ENCODE measurements at regions not wholly inside any gene's neighbourhood (a gene's known extent, or its start where the extent isn't known, plus 50 kb on each side); places are given as distances from the start of the nearest gene placed in this dataset.

DNA sequence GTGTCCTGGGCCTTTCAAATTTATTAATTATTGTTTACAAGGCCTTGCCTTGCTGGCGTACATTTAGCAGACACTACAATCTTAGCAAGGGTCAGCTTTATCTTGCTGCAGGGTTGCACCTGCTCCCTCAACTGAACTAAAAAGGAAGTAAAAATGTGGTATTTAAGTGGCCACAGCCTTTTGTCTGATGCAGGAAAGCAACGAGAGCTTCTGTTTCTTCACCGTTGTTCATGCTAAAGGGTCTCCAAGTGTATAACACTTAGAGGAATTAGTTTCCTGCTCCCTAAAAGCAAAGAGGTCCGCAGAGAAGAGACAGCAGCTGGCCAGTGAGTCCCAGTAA, 62.8 kb upstream of the EGLN3 start:
- TF ChIP-seq, protein P1, sequence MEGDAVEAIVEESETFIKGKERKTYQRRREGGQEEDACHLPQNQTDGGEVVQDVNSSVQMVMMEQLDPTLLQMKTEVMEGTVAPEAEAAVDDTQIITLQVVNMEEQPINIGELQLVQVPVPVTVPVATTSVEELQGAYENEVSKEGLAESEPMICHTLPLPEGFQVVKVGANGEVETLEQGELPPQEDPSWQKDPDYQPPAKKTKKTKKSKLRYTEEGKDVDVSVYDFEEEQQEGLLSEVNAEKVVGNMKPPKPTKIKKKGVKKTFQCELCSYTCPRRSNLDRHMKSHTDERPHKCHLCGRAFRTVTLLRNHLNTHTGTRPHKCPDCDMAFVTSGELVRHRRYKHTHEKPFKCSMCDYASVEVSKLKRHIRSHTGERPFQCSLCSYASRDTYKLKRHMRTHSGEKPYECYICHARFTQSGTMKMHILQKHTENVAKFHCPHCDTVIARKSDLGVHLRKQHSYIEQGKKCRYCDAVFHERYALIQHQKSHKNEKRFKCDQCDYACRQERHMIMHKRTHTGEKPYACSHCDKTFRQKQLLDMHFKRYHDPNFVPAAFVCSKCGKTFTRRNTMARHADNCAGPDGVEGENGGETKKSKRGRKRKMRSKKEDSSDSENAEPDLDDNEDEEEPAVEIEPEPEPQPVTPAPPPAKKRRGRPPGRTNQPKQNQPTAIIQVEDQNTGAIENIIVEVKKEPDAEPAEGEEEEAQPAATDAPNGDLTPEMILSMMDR (IDR thresholded peaks at IDR 0.05; ENCODE audit: borderline replicate concordance), result no peak
- intact Hi-C loops (cut with micrococcal nuclease), result no loop called here
- Histone ChIP-seq H3K9me3 (replicated peaks) (no peaks in the 10 kb centered on the region), H3K27ac (replicated peaks) (no peak overlapping the region), H3K27me3 (ENCODE audit: low read depth) (no peaks in the 10 kb centered on the region), H3K4me3 (no peak overlapping the region), H3K4me1 (no peaks in the 10 kb centered on the region), H3K36me3 (no peaks in the 10 kb centered on the region)
- DNase-seq, result no peak

DNA sequence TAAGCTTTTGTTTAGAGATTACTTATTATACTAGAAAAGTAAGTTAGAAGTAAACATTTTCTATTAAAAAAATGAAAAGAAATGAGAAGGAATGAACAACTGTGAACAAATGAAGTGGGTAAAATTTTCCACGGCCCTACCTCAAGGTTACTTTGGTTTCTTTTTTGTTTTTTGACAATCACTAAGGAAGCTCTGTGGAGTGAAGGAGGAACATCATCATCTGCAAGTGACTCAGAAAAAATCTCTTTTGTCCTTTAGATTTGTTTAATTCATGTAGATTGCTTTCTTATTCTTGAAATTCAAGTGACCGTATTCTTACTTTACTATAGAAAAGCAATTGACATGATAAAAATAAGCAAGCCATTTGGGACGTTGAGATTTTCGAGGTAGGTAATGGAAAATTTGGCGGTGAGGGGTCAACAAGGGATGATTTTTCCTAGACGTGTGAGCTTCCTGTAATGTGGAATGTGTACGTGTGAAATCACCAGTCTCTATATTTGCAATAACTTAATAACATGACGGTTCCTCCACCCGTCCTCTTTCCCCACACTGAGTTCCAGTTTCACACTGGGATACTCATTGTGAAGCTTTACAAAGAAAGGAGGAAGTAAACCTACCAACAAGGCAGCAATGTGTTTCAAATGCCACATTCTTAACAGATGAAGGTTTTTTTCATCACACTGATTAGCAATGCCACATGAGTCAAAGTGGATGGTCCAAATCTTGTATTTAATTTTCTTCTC, 62.3 kb upstream of the EGLN3 start:
- intact Hi-C loops (cut with micrococcal nuclease), result no loop called here
- no peaks in the 10 kb centered on the region for H3K9me3 ChIP-seq (replicated peaks)
- H3K4me1 ChIP-seq, result no peaks in the 10 kb centered on the region
- no peak overlapping the region for H3K27ac ChIP-seq (replicated peaks)
- H3K27me3 ChIP-seq (ENCODE audit: low read depth), result no peaks in the 10 kb centered on the region
- TF ChIP-seq, protein P1 (IDR thresholded peaks at IDR 0.05; ENCODE audit: borderline replicate concordance), result no peak
- no peak overlapping the region for H3K4me3 ChIP-seq
- no peak for DNase-seq
- H3K36me3 ChIP-seq, result no peaks in the 10 kb centered on the region

DNA sequence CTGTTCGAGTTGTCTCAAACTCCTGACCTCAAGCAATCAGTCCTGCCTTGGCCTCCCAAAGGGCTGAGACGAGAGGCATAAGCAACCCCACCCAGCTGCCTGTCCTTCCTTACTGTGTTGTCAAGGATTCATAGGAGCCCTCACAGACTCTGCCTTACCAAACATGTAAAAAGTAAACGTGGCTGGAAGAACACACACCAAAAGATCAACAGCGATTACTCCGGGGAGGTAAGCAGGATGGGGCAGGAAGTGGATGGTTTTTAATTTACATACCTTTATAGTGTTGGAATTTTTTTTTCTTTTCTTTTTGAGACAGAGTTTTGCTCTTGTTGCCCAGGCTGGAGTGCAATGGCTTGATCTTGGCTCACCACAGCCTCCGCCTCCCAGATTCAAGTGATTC, 61.5 kb upstream of the EGLN3 start:
- no peaks in the 10 kb centered on the region for H3K36me3 ChIP-seq
- no peak overlapping the region for H3K4me3 ChIP-seq
- H3K4me1 ChIP-seq, result no peaks in the 10 kb centered on the region
- H3K9me3 ChIP-seq (replicated peaks), result no peaks in the 10 kb centered on the region
- TF ChIP-seq, protein P1 (IDR thresholded peaks at IDR 0.05; ENCODE audit: borderline replicate concordance), result no peak
- intact Hi-C loops (cut with micrococcal nuclease), result no loop called here
- H3K27me3 ChIP-seq (ENCODE audit: low read depth), result no peaks in the 10 kb centered on the region
- H3K27ac ChIP-seq (replicated peaks), result no peak overlapping the region
- no peak for DNase-seq

DNA sequence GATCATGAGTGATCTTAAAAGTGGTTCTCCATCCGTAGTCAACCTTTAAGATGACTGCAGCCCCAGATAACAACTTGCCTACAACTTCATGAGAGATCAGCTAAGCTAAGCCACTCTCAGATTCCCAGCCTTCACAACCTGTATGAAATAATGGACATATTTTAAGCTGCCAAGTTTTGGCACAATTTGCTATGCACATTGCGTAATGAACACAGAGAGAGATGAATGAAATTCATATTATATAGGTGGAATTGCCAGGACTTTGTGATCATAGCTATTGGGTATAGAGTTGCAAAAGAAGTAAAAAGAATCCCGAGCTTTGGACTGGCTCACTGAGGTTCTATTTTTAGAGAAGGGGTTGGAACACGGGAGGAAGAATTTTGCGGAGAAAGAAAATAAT, 59.1 kb upstream of the EGLN3 start:
- TF ChIP-seq, protein P1 (IDR thresholded peaks at IDR 0.05; ENCODE audit: borderline replicate concordance), result no peak
- no peak for DNase-seq
- H3K27ac ChIP-seq (replicated peaks), result no peak overlapping the region
- H3K4me1 ChIP-seq, result no peaks in the 10 kb centered on the region
- no peaks in the 10 kb centered on the region for H3K9me3 ChIP-seq (replicated peaks)
- H3K4me3 ChIP-seq, result no peak overlapping the region
- H3K27me3 ChIP-seq (ENCODE audit: low read depth), result no peaks in the 10 kb centered on the region
- no peaks in the 10 kb centered on the region for H3K36me3 ChIP-seq
- intact Hi-C loops (cut with micrococcal nuclease), result no loop called here

DNA sequence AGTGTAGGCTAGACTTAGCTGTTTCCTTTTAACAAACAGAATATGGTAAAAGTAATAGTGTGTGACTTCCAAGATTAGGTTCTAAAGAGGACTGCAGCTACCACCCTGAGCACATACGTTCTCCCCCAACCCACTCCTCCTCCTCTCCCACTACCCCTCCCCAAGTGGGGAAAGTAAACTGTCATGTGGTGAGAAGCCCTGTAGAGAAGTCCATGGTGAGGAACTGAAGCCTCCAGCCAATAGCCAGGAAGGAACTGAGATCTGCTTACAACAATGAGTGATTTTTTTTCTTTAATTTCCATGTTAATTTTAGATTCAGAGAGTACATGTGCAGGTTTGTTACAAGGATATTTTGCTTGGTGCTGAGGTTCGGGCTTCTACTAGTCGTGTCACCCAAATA, 57.0 kb upstream of the EGLN3 start:
- TF ChIP-seq, protein P1 (IDR thresholded peaks at IDR 0.05; ENCODE audit: borderline replicate concordance), result no peak
- intact Hi-C loops (cut with micrococcal nuclease), result no loop called here
- no peak overlapping the region for H3K4me3 ChIP-seq

More for the DNA sequence above, 57.0 kb upstream of the EGLN3 start:
- no peak for DNase-seq
- H3K27ac ChIP-seq (replicated peaks), result no peak overlapping the region
- no peaks in the 10 kb centered on the region for H3K4me1 ChIP-seq
- H3K27me3 ChIP-seq (ENCODE audit: low read depth), result no peaks in the 10 kb centered on the region
- H3K36me3 ChIP-seq, result no peaks in the 10 kb centered on the region
- no peaks in the 10 kb centered on the region for H3K9me3 ChIP-seq (replicated peaks)

Data from left ventricle myocardium inferior (tissue), 1 donor.